KMS-11 (cell line): ENCODE measurements at regions not wholly inside any gene's neighbourhood (a gene's known extent, or its start where the extent isn't known, plus 50 kb on each side); places are given as distances from the start of the nearest gene placed in this dataset.
"Not testable (repeated sequence)": the region's sequence is repeated elsewhere in the genome, so short reads cannot be mapped to it uniquely, and the experiment has no call there.

Source experiments
- H2AFZ ChIP-seq: fragments of 200-600 bp; sonication (generic); 2 replicates; pipeline ENCODE4 v1.6.1; 2016; ENCODE audit warnings: antibody characterized with exemption, mixed run types, low read depth
- H3K27ac ChIP-seq: fragments of 200-600 bp; sonication (generic); 2 replicates; pipeline ENCODE4 v1.6.1; 2016; ENCODE audit warnings: mild to moderate bottlenecking, mixed run types
- H3K27me3 ChIP-seq: fragments of 200-600 bp; sonication (generic); 2 replicates; pipeline ENCODE4 v1.6.1; 2017; ENCODE audit warnings: mild to moderate bottlenecking, low read depth, mixed run types, moderate library complexity; ENCODE audit not compliant: insufficient read depth
- H3K36me3 ChIP-seq: fragments of 200-600 bp; sonication (generic); 2 replicates; pipeline ENCODE4 v1.6.1; 2017; ENCODE audit warnings: mild to moderate bottlenecking, mixed run types; ENCODE audit not compliant: insufficient read depth
- H3K4me1 ChIP-seq: fragments of 200-600 bp; sonication (generic); 2 replicates; pipeline ENCODE4 v1.6.1; 2016; ENCODE audit warnings: mild to moderate bottlenecking, low read depth, mixed run types; ENCODE audit not compliant: poor library complexity, severe bottlenecking
- H3K4me2 ChIP-seq: fragments of 200-600 bp; sonication (generic); 2 replicates; pipeline ENCODE4 v1.7.0; 2016; ENCODE audit warnings: mild to moderate bottlenecking, mixed run types
- H3K4me3 ChIP-seq: fragments of 200-600 bp; sonication (generic); IDR thresholded peaks from 2 replicates; pipeline ENCODE4 v1.6.1; 2017; ENCODE audit warnings: low read depth, low read length, mixed read lengths; ENCODE audit not compliant: insufficient read depth
- H3K79me2 ChIP-seq: fragments of 200-600 bp; sonication (generic); 2 replicates; pipeline ENCODE4 v1.6.1; 2016; ENCODE audit warnings: low read depth, mixed run types; ENCODE audit not compliant: insufficient read depth
- H3K9ac ChIP-seq: fragments of 200-600 bp; sonication (generic); 2 replicates; pipeline ENCODE4 v1.6.1; 2016; ENCODE audit warnings: mild to moderate bottlenecking, mixed run types
- H4K20me1 ChIP-seq: fragments of 200-600 bp; sonication (generic); 2 replicates; pipeline ENCODE4 v1.6.1; 2016; ENCODE audit warnings: mild to moderate bottlenecking, mixed run types; ENCODE audit not compliant: insufficient read depth

GRCh38 chr17:20665103-20665955 lies 85.8 kb downstream of the CDRT15L2 start:
- H3K4me1 ChIP-seq, H3K27ac ChIP-seq, H3K36me3 ChIP-seq, H3K9ac ChIP-seq, H3K79me2 ChIP-seq, H2AFZ ChIP-seq, H3K4me3 ChIP-seq, H3K4me2 ChIP-seq, H4K20me1 ChIP-seq, H3K27me3 ChIP-seq: not testable (repeated sequence)

DNA sequence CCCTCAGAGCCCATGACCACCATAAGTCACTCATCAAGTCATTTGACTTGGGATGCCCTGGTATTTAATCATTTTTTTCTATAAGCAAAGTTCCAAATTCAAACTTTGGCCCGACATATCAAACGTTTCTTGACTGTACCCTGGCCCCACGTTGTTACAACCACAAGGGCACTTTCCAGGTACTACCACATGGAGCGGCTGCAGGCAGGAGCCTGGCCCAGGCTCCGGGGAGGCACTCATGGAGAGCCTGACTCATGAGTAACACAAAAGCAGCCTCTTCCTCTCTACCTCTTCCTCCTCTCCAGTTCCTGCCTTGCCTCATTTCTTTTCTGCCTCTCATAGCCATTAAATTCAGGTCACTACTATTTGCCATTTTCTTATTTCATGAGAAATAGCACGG lies 87.2 kb downstream of the CDRT15L2 start:
- H3K4me3 ChIP-seq, H4K20me1 ChIP-seq: not testable (repeated sequence)

GRCh38 chr17:20667712-20668111 lies 88.2 kb downstream of the CDRT15L2 start:
- H3K9ac ChIP-seq, H3K36me3 ChIP-seq, H3K4me2 ChIP-seq, H3K27me3 ChIP-seq, H3K4me3 ChIP-seq, H3K27ac ChIP-seq, H4K20me1 ChIP-seq, H2AFZ ChIP-seq, H3K79me2 ChIP-seq: not testable (repeated sequence)
- H3K4me1 ChIP-seq = peaks cover 12% of the 10 kb centered on the region

More for the DNA sequence above, 87.2 kb downstream of the CDRT15L2 start:
- H3K9ac ChIP-seq, H3K4me2 ChIP-seq, H3K36me3 ChIP-seq, H3K27ac ChIP-seq, H3K27me3 ChIP-seq, H3K79me2 ChIP-seq, H2AFZ ChIP-seq: not testable (repeated sequence)
- peaks cover 12% of the 10 kb centered on the region for H3K4me1 ChIP-seq

DNA sequence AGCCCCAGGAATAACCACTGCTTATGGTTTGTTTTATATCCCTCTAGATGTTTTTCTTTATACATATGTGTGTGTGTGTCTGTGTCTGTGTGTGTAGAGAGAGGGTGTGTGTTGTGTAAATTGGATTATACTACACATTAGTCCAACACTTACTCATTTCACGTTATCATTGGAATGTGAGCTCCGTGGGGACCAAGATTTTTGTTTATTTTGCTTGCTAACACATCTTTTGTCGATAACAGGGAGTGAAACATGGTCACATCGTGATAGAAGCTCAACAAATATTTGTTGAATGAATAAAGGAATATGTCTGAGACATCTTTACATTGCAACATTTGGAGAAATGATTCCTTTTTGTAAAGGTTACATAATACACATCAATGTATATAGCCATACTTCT lies 88.8 kb downstream of the CDRT15L2 start:
- H3K27ac ChIP-seq, H3K4me2 ChIP-seq, H3K36me3 ChIP-seq, H3K9ac ChIP-seq, H2AFZ ChIP-seq, H3K4me3 ChIP-seq, H3K27me3 ChIP-seq, H4K20me1 ChIP-seq, H3K79me2 ChIP-seq: not testable (repeated sequence)
- peaks cover 12% of the 10 kb centered on the region for H3K4me1 ChIP-seq

DNA sequence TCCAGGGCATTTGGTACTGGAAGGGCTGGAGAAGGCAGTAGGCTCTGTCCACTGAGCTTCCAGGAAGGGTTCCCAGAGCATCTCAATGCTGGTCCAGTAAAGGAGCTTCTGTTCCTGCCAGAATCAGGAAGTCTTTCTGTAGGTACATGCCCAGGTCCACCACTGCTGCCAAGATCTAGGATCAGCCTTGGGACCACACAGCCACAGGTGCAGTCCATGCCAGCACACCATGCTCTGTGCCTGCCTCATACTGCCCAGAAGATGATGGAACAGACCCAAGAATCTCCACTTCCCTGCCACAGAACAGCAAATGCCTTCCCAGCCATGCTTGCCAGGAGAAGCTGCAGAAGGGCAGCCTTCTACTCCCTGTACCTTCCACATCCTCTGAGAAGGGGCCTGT lies 89.3 kb downstream of the CDRT15L2 start:
- not testable (repeated sequence) for H3K79me2 ChIP-seq, H3K9ac ChIP-seq, H4K20me1 ChIP-seq, H3K27me3 ChIP-seq, H3K27ac ChIP-seq, H3K36me3 ChIP-seq, H3K4me2 ChIP-seq, H3K4me3 ChIP-seq, H2AFZ ChIP-seq
- H3K4me1 ChIP-seq = peaks cover 12% of the 10 kb centered on the region

- H4K20me1 ChIP-seq, H3K36me3 ChIP-seq, H2AFZ ChIP-seq, H3K79me2 ChIP-seq, H3K27ac ChIP-seq, H3K4me3 ChIP-seq, H3K9ac ChIP-seq, H3K4me2 ChIP-seq, H3K27me3 ChIP-seq: not testable (repeated sequence)
- H3K4me1 ChIP-seq = peaks cover 13% of the 10 kb centered on the region
Measured at GRCh38 chr17:20670506-20670905, 91.0 kb downstream of the CDRT15L2 start.

DNA sequence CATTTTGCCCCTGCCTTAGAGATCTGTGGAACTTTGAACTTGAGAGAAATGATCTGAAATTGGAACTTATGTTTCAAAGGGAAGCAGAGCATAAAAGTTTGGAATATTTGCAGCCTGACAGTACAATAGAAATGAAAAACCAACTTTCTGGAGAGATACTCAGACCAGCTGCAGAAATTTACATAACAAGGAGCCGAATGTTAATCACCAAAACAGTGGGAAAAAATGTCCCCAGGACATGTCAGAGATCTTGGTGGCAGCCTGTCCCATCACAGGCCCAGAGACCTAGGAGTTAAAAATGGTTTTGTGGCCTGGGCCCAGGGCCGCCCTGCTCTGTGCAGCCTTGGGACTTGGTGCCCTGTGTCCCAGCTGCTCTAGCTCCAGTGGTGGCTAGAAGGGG lies 94.8 kb downstream of the CDRT15L2 start:
- not testable (repeated sequence) for H3K79me2 ChIP-seq, H3K27ac ChIP-seq, H3K27me3 ChIP-seq, H4K20me1 ChIP-seq, H3K36me3 ChIP-seq, H3K9ac ChIP-seq, H3K4me2 ChIP-seq, H2AFZ ChIP-seq, H3K4me3 ChIP-seq
- H3K4me1 ChIP-seq = peaks cover 23% of the 10 kb centered on the region

DNA sequence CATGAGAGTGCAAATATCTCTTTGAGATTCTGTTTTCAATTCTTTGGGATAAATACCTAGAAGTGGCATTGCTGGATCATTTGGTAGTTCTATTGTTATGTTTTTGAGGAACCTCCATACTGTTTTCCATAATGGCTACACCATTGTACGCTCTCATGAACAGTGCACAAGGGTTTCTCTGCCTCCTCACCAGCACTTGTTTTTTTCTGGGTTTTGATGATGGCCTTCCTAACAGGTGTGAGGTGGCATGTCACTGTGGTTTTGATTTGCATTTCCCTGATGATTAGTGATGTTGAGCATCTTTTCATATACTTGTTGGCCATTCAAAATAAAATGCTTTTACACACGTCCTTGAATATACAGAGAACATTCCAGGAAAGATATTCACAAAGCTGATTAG lies 96.2 kb downstream of the CDRT15L2 start:
- H2AFZ ChIP-seq, H3K27ac ChIP-seq, H3K4me3 ChIP-seq, H3K79me2 ChIP-seq, H3K9ac ChIP-seq, H3K4me2 ChIP-seq, H3K36me3 ChIP-seq, H4K20me1 ChIP-seq, H3K27me3 ChIP-seq: not testable (repeated sequence)
- H3K4me1 ChIP-seq = peaks cover 15% of the 10 kb centered on the region

- H3K4me3 ChIP-seq, H3K9ac ChIP-seq, H3K79me2 ChIP-seq, H3K27ac ChIP-seq, H2AFZ ChIP-seq, H3K27me3 ChIP-seq, H4K20me1 ChIP-seq, H3K4me2 ChIP-seq, H3K36me3 ChIP-seq: not testable (repeated sequence)
- H3K4me1 ChIP-seq = peaks cover 10% of the 10 kb centered on the region
Measured at GRCh38 chr17:20676656-20677055, 97.1 kb downstream of the CDRT15L2 start.

- H3K4me1 ChIP-seq = peaks cover 10% of the 10 kb centered on the region
Measured at GRCh38 chr17:20677469-20677868, 97.9 kb downstream of the CDRT15L2 start.

More at GRCh38 chr17:20677469-20677868, 97.9 kb downstream of the CDRT15L2 start:
- not testable (repeated sequence) for H3K27ac ChIP-seq, H3K79me2 ChIP-seq, H3K4me2 ChIP-seq, H3K9ac ChIP-seq, H3K36me3 ChIP-seq, H3K4me3 ChIP-seq, H4K20me1 ChIP-seq, H2AFZ ChIP-seq, H3K27me3 ChIP-seq
